GM04503 (cell line): ENCODE measurements at regions not wholly inside any gene's neighbourhood (a gene's known extent, or its start where the extent isn't known, plus 50 kb on each side); places are given as distances from the start of the nearest gene placed in this dataset.

Source experiments
- DNase-seq: peaks from one replicate; pipeline ENCODE4 v3.0.0-alpha.2; 2012; ENCODE audit warnings: low read depth

- DNase-seq, result no peak
These were observed 73.7 kb upstream of the MYCN start for GRCh38 chr2:15866563-15867193.

DNA sequence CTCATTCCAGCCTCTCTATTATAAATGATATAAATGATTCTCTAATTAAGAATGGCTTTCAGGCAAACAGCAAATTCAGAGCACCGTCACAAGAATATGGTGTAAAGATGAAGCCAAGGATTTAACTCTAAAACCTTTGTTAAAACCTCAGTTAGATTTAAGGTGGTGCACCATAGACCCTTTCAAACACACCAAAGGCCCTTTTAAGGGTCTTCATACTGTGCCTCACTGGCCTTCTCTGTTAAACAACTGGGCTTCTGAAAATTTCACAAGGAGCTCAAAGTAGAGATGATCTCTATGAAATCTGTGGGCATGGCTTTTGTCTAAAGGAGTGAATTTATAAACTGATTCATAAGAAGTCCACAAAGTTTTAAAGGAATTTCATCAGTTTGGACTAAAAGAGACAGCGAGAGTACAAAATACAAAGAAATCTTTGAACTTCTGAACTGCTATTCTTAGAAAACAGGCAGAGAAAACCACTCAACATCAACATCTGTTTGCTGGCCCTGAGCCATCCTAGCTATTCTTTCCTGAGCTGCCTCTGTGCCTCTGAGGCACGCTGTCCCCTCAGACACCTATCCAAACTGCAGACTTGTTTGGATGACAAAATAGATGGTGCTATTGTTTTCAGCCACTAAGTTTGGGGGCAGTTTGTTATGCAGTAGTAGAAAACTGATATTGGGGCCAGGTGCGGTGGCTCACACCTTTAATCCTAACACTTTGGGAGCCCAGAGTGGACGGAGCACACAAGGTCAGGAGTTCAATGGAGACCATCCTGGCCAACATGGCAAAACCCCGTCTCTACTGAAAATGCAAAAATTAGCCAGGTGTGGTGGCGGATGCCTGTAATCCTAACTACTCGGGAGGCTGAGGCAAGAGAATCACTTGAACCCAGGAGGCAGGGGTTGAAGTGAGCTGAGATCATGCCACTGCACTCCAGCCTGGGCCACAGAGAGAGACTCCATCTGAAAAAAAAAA, 72.9 kb upstream of the MYCN start:
- DNase-seq, result no peak

- DNase-seq, result no peak
These were observed 72.2 kb upstream of the MYCN start for GRCh38 chr2:15868186-15868585.

- no peak for DNase-seq
These were observed 71.6 kb upstream of the MYCN start for GRCh38 chr2:15868704-15869103.

DNA sequence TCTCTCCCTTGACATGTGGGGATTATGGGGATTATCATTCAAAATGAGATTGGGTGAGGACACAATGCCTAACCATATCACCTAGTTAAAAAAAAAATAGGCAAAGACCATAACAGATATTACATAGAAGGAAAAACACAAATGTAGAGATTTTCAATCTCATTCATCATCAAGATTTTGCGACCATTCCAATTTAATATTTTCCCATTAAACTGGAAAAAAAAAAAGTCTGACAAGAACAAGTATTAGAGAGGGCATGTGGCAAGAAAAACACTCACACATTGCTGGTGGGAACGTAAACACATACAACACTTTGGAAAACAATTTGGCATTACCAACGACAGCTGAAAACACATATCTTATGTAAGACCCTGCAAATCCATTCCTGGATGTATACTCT, 71.0 kb upstream of the MYCN start:
- DNase-seq, result no peak

GRCh38 chr2:15869871-15870270, 70.5 kb upstream of the MYCN start:
- DNase-seq, result no peak

- DNase-seq, result no peak
These were observed 69.8 kb upstream of the MYCN start for GRCh38 chr2:15870565-15870964.

GRCh38 chr2:15871239-15871783, 69.0 kb upstream of the MYCN start:
- DNase-seq, result no peak

- DNase-seq, result no peak
These were observed 67.5 kb upstream of the MYCN start for GRCh38 chr2:15872854-15873253.

- DNase-seq, result no peak
These were observed 66.0 kb upstream of the MYCN start for GRCh38 chr2:15874321-15874720.

GRCh38 chr2:15874854-15875804, 65.2 kb upstream of the MYCN start:
- no peak for DNase-seq

- no peak for DNase-seq
These were observed 64.2 kb upstream of the MYCN start for GRCh38 chr2:15875969-15876705.

DNA sequence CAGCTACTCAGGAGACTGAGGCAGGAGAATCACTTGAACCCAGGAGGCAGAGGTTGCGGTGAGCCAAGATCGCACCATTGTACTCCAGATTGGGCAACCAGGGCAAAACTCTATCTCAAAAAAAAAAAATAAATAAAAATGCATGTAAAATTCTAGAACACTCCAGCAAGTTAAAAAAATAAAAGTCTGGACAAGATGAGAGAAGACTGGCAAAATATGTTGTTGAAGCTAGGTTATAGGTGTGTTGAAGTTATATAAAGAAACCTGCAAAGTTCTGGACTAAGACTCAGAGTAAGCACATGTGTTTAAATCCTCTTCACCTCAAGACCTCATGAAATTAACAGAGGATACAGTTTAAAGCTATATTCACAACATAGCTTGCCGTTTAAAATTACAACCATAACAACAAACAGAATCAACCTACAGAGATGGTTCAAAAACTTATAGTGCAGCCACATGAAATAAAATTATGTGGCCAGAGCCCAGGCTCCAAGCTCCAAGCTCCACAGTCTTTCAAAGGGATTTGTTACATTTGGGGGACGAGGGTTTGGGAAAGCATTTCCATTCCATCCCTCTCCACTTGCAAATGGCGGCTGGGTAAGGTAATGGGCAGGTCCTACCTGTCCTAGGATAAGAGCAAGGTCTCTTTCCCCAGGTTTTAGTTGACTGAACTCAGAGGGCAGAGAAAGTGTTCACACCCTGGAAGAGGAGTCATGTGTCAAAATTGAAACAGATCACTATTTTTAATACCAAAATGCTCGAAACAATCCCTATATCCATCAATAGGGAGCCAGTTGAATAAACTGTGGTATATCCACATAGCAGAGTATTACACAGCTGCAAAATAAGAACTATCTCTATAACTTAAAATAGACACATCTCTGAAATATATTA, 59.9 kb upstream of the MYCN start:
- no peak for DNase-seq

- no peak for DNase-seq
These were observed 59.3 kb upstream of the MYCN start for GRCh38 chr2:15881120-15881433.

- DNase-seq, result no peak
These were observed 58.7 kb upstream of the MYCN start for GRCh38 chr2:15881676-15882075.

GRCh38 chr2:15882761-15883497, 57.4 kb upstream of the MYCN start:
- DNase-seq, result no peak

DNA sequence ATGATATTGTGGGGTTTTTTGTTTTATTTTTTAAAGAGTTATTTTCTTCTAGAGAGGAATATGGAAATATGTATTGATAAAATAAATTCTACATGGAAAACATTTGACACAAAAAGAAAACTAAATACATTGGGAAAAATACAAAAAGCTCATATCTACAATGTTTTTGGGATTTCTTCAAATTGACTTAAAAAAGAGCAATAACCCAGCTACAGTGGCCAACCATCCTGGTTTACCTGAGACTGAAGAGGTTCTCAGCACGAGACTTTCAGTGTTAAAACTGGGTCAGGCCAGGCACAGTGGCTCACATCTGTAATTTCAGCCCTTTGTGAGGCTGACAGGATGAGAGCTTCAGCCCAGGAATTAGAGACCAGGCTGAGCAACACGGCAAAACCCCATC, 56.7 kb upstream of the MYCN start:
- DNase-seq, result no peak

- no peak for DNase-seq
These were observed 55.6 kb upstream of the MYCN start for GRCh38 chr2:15884790-15885189.

- DNase-seq, result no peak
These were observed 54.1 kb upstream of the MYCN start for GRCh38 chr2:15886231-15886630.
